HepG2 (cell line): ENCODE measurements at regions not wholly inside any gene's neighbourhood (a gene's known extent, or its start where the extent isn't known, plus 50 kb on each side); places are given as distances from the start of the nearest gene placed in this dataset.

Source experiments
- AKAP8 ChIP-seq: sonication (generic); formaldehyde crosslinking; IDR thresholded peaks from 2 replicates; pipeline ENCODE4 v1.5.1; 2020; ENCODE audit warnings: mild to moderate bottlenecking, missing genetic modification reagents
- ZBTB38 ChIP-seq: sonication (generic); formaldehyde crosslinking; IDR thresholded peaks from 2 replicates; pipeline ENCODE4 v1.5.1; 2020; ENCODE audit warnings: mild to moderate bottlenecking, missing genetic modification reagents
- ZNF224 ChIP-seq: sonication (generic); formaldehyde crosslinking; IDR thresholded peaks from 2 replicates; pipeline ENCODE4 v1.5.0; 2020; ENCODE audit warnings: mild to moderate bottlenecking, missing genetic modification reagents
- ZNF282 ChIP-seq: fragments of 450-650 bp; IDR thresholded peaks from 2 replicates; pipeline ENCODE4 v1.6.1; 2018; ENCODE audit not compliant: partially characterized antibody
- ZNF710 ChIP-seq: sonication (generic); formaldehyde crosslinking; IDR thresholded peaks from 2 replicates; pipeline ENCODE4 v1.5.0; 2020; ENCODE audit warnings: mild to moderate bottlenecking, missing genetic modification reagents, borderline replicate concordance
- ZNF792 ChIP-seq: IDR thresholded peaks from 2 replicates; pipeline ENCODE4 v1.6.1; 2016
- TF ChIP-seq, protein P1 (sequence below): sonication (generic); formaldehyde crosslinking; IDR thresholded peaks from 2 replicates; pipeline ENCODE4 v1.4.0; 2020; ENCODE audit warnings: missing genetic modification reagents, borderline replicate concordance
- TF ChIP-seq, protein P2 (sequence below): sonication (generic); formaldehyde crosslinking; IDR thresholded peaks from 2 replicates; pipeline ENCODE4 v1.4.0; 2020; ENCODE audit warnings: missing genetic modification reagents
- TF ChIP-seq, protein P3 (sequence below): sonication (generic); formaldehyde crosslinking; IDR thresholded peaks from 2 replicates; pipeline ENCODE4 v1.9.0; 2021; ENCODE audit warnings: missing genetic modification reagents, borderline replicate concordance
- TF ChIP-seq, protein P4 (sequence below): sonication (generic); formaldehyde crosslinking; IDR thresholded peaks from 2 replicates; pipeline ENCODE4 v1.5.0; 2020; ENCODE audit warnings: missing genetic modification reagents

DNA sequence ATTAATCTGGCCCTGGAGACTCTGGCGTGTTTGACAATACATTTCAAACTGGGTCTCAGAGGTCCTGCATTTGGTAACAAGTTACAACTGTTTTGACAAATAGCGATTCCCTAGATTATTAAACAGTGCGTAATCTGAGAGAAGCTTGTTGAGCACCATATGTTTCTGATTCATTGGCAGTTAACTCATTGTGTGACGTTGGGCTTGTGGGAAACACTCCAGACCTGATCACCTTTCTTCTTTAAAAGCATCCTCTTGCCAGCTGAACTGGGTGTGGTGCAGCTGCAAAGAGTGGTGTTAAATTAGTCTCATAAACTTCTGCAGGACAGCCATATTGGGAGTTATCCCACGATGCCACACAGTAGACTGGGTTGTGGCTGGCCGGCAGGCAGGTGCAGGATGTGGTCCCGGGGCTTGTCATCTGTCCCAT lies 82.7 kb downstream of the CDC7 start (continued):
- TF ChIP-seq, protein P1, sequence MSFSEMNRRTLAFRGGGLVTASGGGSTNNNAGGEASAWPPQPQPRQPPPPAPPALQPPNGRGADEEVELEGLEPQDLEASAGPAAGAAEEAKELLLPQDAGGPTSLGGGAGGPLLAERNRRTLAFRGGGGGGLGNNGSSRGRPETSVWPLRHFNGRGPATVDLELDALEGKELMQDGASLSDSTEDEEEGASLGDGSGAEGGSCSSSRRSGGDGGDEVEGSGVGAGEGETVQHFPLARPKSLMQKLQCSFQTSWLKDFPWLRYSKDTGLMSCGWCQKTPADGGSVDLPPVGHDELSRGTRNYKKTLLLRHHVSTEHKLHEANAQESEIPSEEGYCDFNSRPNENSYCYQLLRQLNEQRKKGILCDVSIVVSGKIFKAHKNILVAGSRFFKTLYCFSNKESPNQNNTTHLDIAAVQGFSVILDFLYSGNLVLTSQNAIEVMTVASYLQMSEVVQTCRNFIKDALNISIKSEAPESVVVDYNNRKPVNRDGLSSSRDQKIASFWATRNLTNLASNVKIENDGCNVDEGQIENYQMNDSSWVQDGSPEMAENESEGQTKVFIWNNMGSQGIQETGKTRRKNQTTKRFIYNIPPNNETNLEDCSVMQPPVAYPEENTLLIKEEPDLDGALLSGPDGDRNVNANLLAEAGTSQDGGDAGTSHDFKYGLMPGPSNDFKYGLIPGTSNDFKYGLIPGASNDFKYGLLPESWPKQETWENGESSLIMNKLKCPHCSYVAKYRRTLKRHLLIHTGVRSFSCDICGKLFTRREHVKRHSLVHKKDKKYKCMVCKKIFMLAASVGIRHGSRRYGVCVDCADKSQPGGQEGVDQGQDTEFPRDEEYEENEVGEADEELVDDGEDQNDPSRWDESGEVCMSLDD (CRISPR knock-in tag) = no peak
- TF ChIP-seq, protein P2, sequence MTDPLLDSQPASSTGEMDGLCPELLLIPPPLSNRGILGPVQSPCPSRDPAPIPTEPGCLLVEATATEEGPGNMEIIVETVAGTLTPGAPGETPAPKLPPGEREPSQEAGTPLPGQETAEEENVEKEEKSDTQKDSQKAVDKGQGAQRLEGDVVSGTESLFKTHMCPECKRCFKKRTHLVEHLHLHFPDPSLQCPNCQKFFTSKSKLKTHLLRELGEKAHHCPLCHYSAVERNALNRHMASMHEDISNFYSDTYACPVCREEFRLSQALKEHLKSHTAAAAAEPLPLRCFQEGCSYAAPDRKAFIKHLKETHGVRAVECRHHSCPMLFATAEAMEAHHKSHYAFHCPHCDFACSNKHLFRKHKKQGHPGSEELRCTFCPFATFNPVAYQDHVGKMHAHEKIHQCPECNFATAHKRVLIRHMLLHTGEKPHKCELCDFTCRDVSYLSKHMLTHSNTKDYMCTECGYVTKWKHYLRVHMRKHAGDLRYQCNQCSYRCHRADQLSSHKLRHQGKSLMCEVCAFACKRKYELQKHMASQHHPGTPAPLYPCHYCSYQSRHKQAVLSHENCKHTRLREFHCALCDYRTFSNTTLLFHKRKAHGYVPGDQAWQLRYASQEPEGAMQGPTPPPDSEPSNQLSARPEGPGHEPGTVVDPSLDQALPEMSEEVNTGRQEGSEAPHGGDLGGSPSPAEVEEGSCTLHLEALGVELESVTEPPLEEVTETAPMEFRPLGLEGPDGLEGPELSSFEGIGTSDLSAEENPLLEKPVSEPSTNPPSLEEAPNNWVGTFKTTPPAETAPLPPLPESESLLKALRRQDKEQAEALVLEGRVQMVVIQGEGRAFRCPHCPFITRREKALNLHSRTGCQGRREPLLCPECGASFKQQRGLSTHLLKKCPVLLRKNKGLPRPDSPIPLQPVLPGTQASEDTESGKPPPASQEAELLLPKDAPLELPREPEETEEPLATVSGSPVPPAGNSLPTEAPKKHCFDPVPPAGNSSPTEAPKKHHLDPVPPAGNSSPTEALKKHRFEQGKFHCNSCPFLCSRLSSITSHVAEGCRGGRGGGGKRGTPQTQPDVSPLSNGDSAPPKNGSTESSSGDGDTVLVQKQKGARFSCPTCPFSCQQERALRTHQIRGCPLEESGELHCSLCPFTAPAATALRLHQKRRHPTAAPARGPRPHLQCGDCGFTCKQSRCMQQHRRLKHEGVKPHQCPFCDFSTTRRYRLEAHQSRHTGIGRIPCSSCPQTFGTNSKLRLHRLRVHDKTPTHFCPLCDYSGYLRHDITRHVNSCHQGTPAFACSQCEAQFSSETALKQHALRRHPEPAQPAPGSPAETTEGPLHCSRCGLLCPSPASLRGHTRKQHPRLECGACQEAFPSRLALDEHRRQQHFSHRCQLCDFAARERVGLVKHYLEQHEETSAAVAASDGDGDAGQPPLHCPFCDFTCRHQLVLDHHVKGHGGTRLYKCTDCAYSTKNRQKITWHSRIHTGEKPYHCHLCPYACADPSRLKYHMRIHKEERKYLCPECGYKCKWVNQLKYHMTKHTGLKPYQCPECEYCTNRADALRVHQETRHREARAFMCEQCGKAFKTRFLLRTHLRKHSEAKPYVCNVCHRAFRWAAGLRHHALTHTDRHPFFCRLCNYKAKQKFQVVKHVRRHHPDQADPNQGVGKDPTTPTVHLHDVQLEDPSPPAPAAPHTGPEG = no peak
- no peak for TF ChIP-seq AKAP8 (CRISPR knock-in tag)
- TF ChIP-seq, protein P3, sequence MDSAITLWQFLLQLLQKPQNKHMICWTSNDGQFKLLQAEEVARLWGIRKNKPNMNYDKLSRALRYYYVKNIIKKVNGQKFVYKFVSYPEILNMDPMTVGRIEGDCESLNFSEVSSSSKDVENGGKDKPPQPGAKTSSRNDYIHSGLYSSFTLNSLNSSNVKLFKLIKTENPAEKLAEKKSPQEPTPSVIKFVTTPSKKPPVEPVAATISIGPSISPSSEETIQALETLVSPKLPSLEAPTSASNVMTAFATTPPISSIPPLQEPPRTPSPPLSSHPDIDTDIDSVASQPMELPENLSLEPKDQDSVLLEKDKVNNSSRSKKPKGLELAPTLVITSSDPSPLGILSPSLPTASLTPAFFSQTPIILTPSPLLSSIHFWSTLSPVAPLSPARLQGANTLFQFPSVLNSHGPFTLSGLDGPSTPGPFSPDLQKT (CRISPR knock-in tag) = no peak
- no peak for TF ChIP-seq ZNF792 (CRISPR knock-in tag)
- no peak for TF ChIP-seq ZNF710 (CRISPR knock-in tag)
- no peak for TF ChIP-seq ZNF282
- TF ChIP-seq ZBTB38 = no peak
- no peak for TF ChIP-seq ZNF224 (CRISPR knock-in tag)
- TF ChIP-seq, protein P4, sequence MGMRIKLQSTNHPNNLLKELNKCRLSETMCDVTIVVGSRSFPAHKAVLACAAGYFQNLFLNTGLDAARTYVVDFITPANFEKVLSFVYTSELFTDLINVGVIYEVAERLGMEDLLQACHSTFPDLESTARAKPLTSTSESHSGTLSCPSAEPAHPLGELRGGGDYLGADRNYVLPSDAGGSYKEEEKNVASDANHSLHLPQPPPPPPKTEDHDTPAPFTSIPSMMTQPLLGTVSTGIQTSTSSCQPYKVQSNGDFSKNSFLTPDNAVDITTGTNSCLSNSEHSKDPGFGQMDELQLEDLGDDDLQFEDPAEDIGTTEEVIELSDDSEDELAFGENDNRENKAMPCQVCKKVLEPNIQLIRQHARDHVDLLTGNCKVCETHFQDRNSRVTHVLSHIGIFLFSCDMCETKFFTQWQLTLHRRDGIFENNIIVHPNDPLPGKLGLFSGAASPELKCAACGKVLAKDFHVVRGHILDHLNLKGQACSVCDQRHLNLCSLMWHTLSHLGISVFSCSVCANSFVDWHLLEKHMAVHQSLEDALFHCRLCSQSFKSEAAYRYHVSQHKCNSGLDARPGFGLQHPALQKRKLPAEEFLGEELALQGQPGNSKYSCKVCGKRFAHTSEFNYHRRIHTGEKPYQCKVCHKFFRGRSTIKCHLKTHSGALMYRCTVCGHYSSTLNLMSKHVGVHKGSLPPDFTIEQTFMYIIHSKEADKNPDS (CRISPR knock-in tag) = no peak
